ENCODE measurements at regions not wholly inside any gene's neighbourhood (a gene's known extent, or its start where the extent isn't known, plus 50 kb on each side); places are given as distances from the start of the nearest gene placed in this dataset.

- ATAC-seq (no peak), DNase-seq (no peak)
- Histone ChIP-seq H3K4me3 (no peak overlapping the region), H3K4me1 (no peaks in the 10 kb centered on the region), H3K27ac (no peak overlapping the region), H3K9me3 (no peaks in the 10 kb centered on the region), H3K27me3 (ENCODE audit: insufficient read depth in 3 of 3, low read length in 2 of 3) (no peaks in the 10 kb centered on the region), H3K36me3 (ENCODE audit: insufficient read depth in 1 of 2, low read depth in 1 of 2) (no peaks in the 10 kb centered on the region)
- intact Hi-C loops (cut with DNase I) = no loop called here
- 73 to 75% (median 75%) methylated on average over 6 of the region's 6 CpGs for WGBS, 3 donors
- no peak for TF ChIP-seq CTCF (IDR thresholded peaks at IDR 0.05)
These were observed 290.4 kb upstream of the MON1B start for GRCh38 chr16:76900285-76901263.

- DNase-seq = no peak
- no peak overlapping the region for H3K27ac ChIP-seq
- H3K4me3 ChIP-seq = no peak overlapping the region
- WGBS, 3 donors = 39 to 56% (median 42%) methylated on average over 2 of the region's 2 CpGs
- ATAC-seq = no peak
- no peak for TF ChIP-seq CTCF (IDR thresholded peaks at IDR 0.05)
- no peaks in the 10 kb centered on the region for H3K36me3 ChIP-seq (ENCODE audit: insufficient read depth in 1 of 2, low read depth in 1 of 2)
- H3K9me3 ChIP-seq = no peaks in the 10 kb centered on the region
- no peaks in the 10 kb centered on the region for H3K4me1 ChIP-seq
- no peaks in the 10 kb centered on the region for H3K27me3 ChIP-seq (ENCODE audit: insufficient read depth in 3 of 3, low read length in 2 of 3)
- intact Hi-C loops (cut with DNase I) = no loop called here
These were observed 284.4 kb upstream of the MON1B start for GRCh38 chr16:76906552-76906951.

DNA sequence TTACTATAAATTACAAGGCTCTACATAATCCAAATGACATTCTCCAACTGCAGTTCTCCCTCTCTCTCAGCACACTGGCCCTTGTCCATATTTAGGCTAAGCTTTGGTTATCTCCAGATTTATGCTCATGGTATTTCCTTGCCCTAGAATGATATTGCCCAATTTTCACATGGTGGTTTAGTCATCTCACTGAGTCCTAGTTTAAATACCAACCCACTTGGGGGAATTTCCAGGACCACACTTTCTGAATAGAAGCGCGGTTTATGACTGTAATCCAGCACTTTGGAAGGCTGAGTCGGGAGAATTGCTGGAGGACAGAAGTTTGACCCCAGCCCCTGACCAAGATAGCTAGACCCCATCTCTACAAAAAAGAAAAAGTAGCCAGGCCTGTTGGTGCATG, 280.1 kb upstream of the MON1B start:
- Histone ChIP-seq H3K27me3 (ENCODE audit: insufficient read depth in 3 of 3, low read length in 2 of 3) (no peaks in the 10 kb centered on the region), H3K9me3 (no peaks in the 10 kb centered on the region), H3K36me3 (ENCODE audit: insufficient read depth in 1 of 2, low read depth in 1 of 2) (no peaks in the 10 kb centered on the region), H3K27ac (no peak overlapping the region), H3K4me3 (no peak overlapping the region), H3K4me1 (no peaks in the 10 kb centered on the region)
- ATAC-seq (no peak), DNase-seq (no peak)
- WGBS, 3 donors = 85 to 88% (median 86%) methylated on average over 3 of the region's 3 CpGs
- intact Hi-C loops (cut with DNase I) = no loop called here
- no peak for TF ChIP-seq CTCF (IDR thresholded peaks at IDR 0.05)

GRCh38 chr16:76913046-76913445, 277.9 kb upstream of the MON1B start:
- Histone ChIP-seq H3K9me3 (no peaks in the 10 kb centered on the region), H3K27ac (no peak overlapping the region), H3K4me1 (no peaks in the 10 kb centered on the region), H3K4me3 (no peak overlapping the region), H3K27me3 (ENCODE audit: insufficient read depth in 3 of 3, low read length in 2 of 3) (no peaks in the 10 kb centered on the region), H3K36me3 (ENCODE audit: insufficient read depth in 1 of 2, low read depth in 1 of 2) (no peaks in the 10 kb centered on the region)
- TF ChIP-seq CTCF (IDR thresholded peaks at IDR 0.05) = no peak
- ATAC-seq = no peak
- intact Hi-C loops (cut with DNase I) = no loop called here
- 59 to 82% (median 69%) methylated on average over 1 of the region's 1 CpG for WGBS, 3 donors
- no peak for DNase-seq
